Liver (tissue), 8 donors: ENCODE measurements at regions not wholly inside any gene's neighbourhood (a gene's known extent, or its start where the extent isn't known, plus 50 kb on each side); places are given as distances from the start of the nearest gene placed in this dataset.

ENCODE experiments used
- DNase-seq: peaks from one replicate; pipeline ENCODE4 v3.0.0-alpha.2; 2017; ENCODE audit warnings: low spot score
- H3K27ac ChIP-seq, 2 donors: one replicate each; pipeline ENCODE4 v1.7.0; 2013; ENCODE audit warnings: inconsistent platforms in 2 of 2, low read length in 2 of 2, control low read depth in 1 of 2, low read depth in 1 of 2, mild to moderate bottlenecking in 1 of 2
- H3K27me3 ChIP-seq, 4 donors: one replicate each; pipeline versions ENCODE4 v1.6.1 to v1.7.0; 2013; ENCODE audit warnings: low read length in 3 of 4, inconsistent platforms in 1 of 4, mild to moderate bottlenecking in 1 of 4, moderate library complexity in 1 of 4; ENCODE audit not compliant: control insufficient read depth in 4 of 4, insufficient read depth in 4 of 4
- H3K36me3 ChIP-seq, 4 donors: one replicate each; pipeline versions ENCODE4 v1.6.1 to v1.7.0; 2013; ENCODE audit warnings: low read length in 3 of 4, mild to moderate bottlenecking in 3 of 4, low read depth in 1 of 4, moderate library complexity in 1 of 4; ENCODE audit not compliant: control insufficient read depth in 4 of 4, insufficient read depth in 3 of 4
- H3K4me1 ChIP-seq, 4 donors: one replicate each; pipeline versions ENCODE4 v1.6.1 to v1.7.0; 2013; ENCODE audit warnings: low read length in 3 of 4, mild to moderate bottlenecking in 3 of 4, moderate library complexity in 1 of 4; ENCODE audit not compliant: control insufficient read depth in 4 of 4, insufficient read depth in 4 of 4
- H3K4me3 ChIP-seq, 3 donors: one replicate each; pipeline versions ENCODE4 v1.6.1 to v1.7.0; 2013; ENCODE audit warnings: low read length in 3 of 3, control low read depth in 1 of 3, low read depth in 1 of 3, mild to moderate bottlenecking in 1 of 3
- H3K9ac ChIP-seq, 2 donors: one replicate each; pipeline ENCODE4 v1.7.0; 2013; ENCODE audit warnings: low read length in 2 of 2, mild to moderate bottlenecking in 2 of 2, moderate library complexity in 2 of 2, control low read depth in 1 of 2, low read depth in 1 of 2
- H3K9me3 ChIP-seq, 4 donors: one replicate each; pipeline versions ENCODE4 v1.6.1 to v1.7.0; 2013; ENCODE audit warnings: low read length in 3 of 4; ENCODE audit not compliant: control insufficient read depth in 4 of 4
- CTCF ChIP-seq: fragments of 150-350 bp; IDR thresholded peaks from 2 replicates; pipeline ENCODE4 v1.5.1; 2017; ENCODE audit warnings: improper control_type of control experiment, low read depth, low read length; ENCODE audit not compliant: missing input control
- EGR1 ChIP-seq, 2 donors: IDR thresholded peaks; 2 replicates each; pipeline ENCODE4 v1.6.1; 2016 to 2018; ENCODE audit warnings: antibody characterized with exemption in 2 of 2, low read depth in 2 of 2
- FOXA1 ChIP-seq: IDR thresholded peaks from 2 replicates; pipeline ENCODE4 v1.6.1; 2016; ENCODE audit warnings: antibody characterized with exemption
- GABPA ChIP-seq, 2 donors: IDR thresholded peaks in 1 of 2; conservative IDR thresholded peaks in 1 of 2; 2 replicates each; pipeline ENCODE4 v1.6.1; 2016; ENCODE audit warnings: antibody characterized with exemption in 2 of 2, mild to moderate bottlenecking in 1 of 2, moderate library complexity in 1 of 2
- HNF4A ChIP-seq, 2 donors: conservative IDR thresholded peaks; 2 replicates each; pipeline ENCODE4 v1.6.1; 2016; ENCODE audit warnings: antibody characterized with exemption in 2 of 2, mild to moderate bottlenecking in 2 of 2
- HNF4G ChIP-seq: IDR thresholded peaks from 2 replicates; pipeline ENCODE4 v1.6.1; 2016; ENCODE audit warnings: antibody characterized with exemption
- JUND ChIP-seq, 2 donors: IDR thresholded peaks; 2 replicates each; pipeline ENCODE4 v1.6.1; 2016; ENCODE audit warnings: antibody characterized with exemption in 2 of 2
- NR2F2 ChIP-seq: IDR thresholded peaks from 2 replicates; pipeline ENCODE4 v1.6.1; 2016; ENCODE audit warnings: antibody characterized with exemption
- RAD21 ChIP-seq, 2 donors: IDR thresholded peaks; 2 replicates each; pipeline ENCODE4 v1.6.1; 2016; ENCODE audit warnings: antibody characterized with exemption in 2 of 2, mild to moderate bottlenecking in 2 of 2
- RXRA ChIP-seq, 2 donors: IDR thresholded peaks; 2 replicates each; pipeline ENCODE4 v1.6.1; 2017 to 2018; ENCODE audit warnings: antibody characterized with exemption in 2 of 2, mild to moderate bottlenecking in 1 of 2
- SP1 ChIP-seq: IDR thresholded peaks from 2 replicates; pipeline ENCODE4 v1.6.1; 2018; ENCODE audit warnings: antibody characterized with exemption, mild to moderate bottlenecking
- TAF1 ChIP-seq: conservative IDR thresholded peaks from 2 replicates; pipeline ENCODE4 v1.6.1; 2016; ENCODE audit warnings: antibody characterized with exemption, mild to moderate bottlenecking
- YY1 ChIP-seq: IDR thresholded peaks from 2 replicates; pipeline ENCODE4 v1.6.1; 2016; ENCODE audit warnings: antibody characterized with exemption, mild to moderate bottlenecking
- WGBS: extraction: QIAGEN DNeasy Blood & Tissue Kit; methylation state at CpG from one replicate; pipeline ENCODE4 v1.1.7; 2013; 5-methylcytosine and 5-hydroxymethylcytosine counted together
- TF ChIP-seq, protein P1 (sequence below): IDR thresholded peaks from 2 replicates; pipeline ENCODE4 v1.6.1; 2016; ENCODE audit warnings: antibody characterized with exemption, mild to moderate bottlenecking
- TF ChIP-seq, protein P2 (sequence below): IDR thresholded peaks from 2 replicates; pipeline ENCODE4 v1.6.1; 2016; ENCODE audit warnings: antibody characterized with exemption
- TF ChIP-seq, protein P3 (sequence below): IDR thresholded peaks from 2 replicates; pipeline ENCODE4 v1.6.1; 2016; ENCODE audit warnings: antibody characterized with exemption
- TF ChIP-seq, protein P4 (sequence below): IDR thresholded peaks from 2 replicates; pipeline ENCODE4 v1.6.1; 2016; ENCODE audit warnings: antibody characterized with exemption
- donor health status: healthy.
- donor health status: healthy.
- donor health status: healthy.
- donor health status: healthy.
- donor health status: healthy.

DNA sequence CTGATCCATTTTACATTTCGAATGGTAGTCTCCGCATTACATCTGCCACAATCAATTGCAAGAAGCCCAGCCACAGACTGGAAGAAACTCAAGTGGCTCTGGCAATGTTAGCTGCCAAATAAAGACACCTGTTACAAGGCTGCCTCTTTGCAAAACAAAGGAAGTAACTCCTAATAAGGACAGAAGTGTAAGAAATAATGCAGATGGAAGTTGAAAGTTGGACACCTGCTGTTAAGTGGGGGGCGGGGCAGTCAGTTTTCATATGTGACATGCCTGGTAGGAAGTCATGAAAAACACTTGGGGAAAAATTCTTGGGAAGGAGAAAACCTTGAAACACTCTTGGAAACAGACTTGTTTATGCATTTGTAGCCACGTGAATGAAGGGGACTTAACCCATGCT lies 54.1 kb upstream of the ATP2C1 start:
- no peak for TF ChIP-seq CTCF
- TF ChIP-seq HNF4A (conservative IDR thresholded peaks at IDR 0.05), result no peak
- no peak for TF ChIP-seq RAD21 (IDR thresholded peaks at IDR 0.05)
- TF ChIP-seq GABPA (IDR thresholded peaks at IDR 0.05 in 1 of 2, conservative IDR thresholded peaks at IDR 0.05 in 1 of 2), result no peak
- no peak for TF ChIP-seq RXRA (IDR thresholded peaks at IDR 0.05)
- TF ChIP-seq NR2F2, result no peak
- DNase-seq, result no peak
- 40% methylated on average over 4 of the region's 4 CpGs for WGBS

GRCh38 chr3:130841357-130841756 lies 52.5 kb upstream of the ATP2C1 start:
- H3K27ac ChIP-seq, result no peak overlapping the region
- H3K4me3 ChIP-seq, result no peak overlapping the region
- 66% methylated on average over 2 of the region's 2 CpGs for WGBS
- no peak overlapping the region for H3K9ac ChIP-seq
- no peaks in the 10 kb centered on the region for H3K36me3 ChIP-seq
- DNase-seq, result no peak
- H3K27me3 ChIP-seq, result no peaks in the 10 kb centered on the region
- TF ChIP-seq HNF4A (conservative IDR thresholded peaks at IDR 0.05) (no peak), TAF1 (no peak), CTCF (no peak), SP1 (no peak), FOXA1 (no peak), GABPA (IDR thresholded peaks at IDR 0.05 in 1 of 2, conservative IDR thresholded peaks at IDR 0.05 in 1 of 2) (no peak), RAD21 (IDR thresholded peaks at IDR 0.05) (no peak), EGR1 (IDR thresholded peaks at IDR 0.05; ENCODE audit: low read depth in 2 of 2) (no peak), YY1 (no peak), RXRA (IDR thresholded peaks at IDR 0.05) (no peak), HNF4G (no peak), JUND (IDR thresholded peaks at IDR 0.05) (no peak)
- TF ChIP-seq, protein P1, sequence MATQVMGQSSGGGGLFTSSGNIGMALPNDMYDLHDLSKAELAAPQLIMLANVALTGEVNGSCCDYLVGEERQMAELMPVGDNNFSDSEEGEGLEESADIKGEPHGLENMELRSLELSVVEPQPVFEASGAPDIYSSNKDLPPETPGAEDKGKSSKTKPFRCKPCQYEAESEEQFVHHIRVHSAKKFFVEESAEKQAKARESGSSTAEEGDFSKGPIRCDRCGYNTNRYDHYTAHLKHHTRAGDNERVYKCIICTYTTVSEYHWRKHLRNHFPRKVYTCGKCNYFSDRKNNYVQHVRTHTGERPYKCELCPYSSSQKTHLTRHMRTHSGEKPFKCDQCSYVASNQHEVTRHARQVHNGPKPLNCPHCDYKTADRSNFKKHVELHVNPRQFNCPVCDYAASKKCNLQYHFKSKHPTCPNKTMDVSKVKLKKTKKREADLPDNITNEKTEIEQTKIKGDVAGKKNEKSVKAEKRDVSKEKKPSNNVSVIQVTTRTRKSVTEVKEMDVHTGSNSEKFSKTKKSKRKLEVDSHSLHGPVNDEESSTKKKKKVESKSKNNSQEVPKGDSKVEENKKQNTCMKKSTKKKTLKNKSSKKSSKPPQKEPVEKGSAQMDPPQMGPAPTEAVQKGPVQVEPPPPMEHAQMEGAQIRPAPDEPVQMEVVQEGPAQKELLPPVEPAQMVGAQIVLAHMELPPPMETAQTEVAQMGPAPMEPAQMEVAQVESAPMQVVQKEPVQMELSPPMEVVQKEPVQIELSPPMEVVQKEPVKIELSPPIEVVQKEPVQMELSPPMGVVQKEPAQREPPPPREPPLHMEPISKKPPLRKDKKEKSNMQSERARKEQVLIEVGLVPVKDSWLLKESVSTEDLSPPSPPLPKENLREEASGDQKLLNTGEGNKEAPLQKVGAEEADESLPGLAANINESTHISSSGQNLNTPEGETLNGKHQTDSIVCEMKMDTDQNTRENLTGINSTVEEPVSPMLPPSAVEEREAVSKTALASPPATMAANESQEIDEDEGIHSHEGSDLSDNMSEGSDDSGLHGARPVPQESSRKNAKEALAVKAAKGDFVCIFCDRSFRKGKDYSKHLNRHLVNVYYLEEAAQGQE, result no peak
- TF ChIP-seq, protein P2, sequence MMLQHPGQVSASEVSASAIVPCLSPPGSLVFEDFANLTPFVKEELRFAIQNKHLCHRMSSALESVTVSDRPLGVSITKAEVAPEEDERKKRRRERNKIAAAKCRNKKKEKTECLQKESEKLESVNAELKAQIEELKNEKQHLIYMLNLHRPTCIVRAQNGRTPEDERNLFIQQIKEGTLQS, result no peak
- TF ChIP-seq, protein P3, sequence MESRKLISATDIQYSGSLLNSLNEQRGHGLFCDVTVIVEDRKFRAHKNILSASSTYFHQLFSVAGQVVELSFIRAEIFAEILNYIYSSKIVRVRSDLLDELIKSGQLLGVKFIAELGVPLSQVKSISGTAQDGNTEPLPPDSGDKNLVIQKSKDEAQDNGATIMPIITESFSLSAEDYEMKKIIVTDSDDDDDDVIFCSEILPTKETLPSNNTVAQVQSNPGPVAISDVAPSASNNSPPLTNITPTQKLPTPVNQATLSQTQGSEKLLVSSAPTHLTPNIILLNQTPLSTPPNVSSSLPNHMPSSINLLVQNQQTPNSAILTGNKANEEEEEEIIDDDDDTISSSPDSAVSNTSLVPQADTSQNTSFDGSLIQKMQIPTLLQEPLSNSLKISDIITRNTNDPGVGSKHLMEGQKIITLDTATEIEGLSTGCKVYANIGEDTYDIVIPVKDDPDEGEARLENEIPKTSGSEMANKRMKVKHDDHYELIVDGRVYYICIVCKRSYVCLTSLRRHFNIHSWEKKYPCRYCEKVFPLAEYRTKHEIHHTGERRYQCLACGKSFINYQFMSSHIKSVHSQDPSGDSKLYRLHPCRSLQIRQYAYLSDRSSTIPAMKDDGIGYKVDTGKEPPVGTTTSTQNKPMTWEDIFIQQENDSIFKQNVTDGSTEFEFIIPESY, result no peak
- TF ChIP-seq, protein P4, sequence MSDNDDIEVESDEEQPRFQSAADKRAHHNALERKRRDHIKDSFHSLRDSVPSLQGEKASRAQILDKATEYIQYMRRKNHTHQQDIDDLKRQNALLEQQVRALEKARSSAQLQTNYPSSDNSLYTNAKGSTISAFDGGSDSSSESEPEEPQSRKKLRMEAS, result no peak
- no peaks in the 10 kb centered on the region for H3K9me3 ChIP-seq
- H3K4me1 ChIP-seq, result no peaks in the 10 kb centered on the region

More for the DNA sequence above, 54.1 kb upstream of the ATP2C1 start:
- no peaks in the 10 kb centered on the region for H3K36me3 ChIP-seq
- H3K27me3 ChIP-seq, result no peaks in the 10 kb centered on the region
- no peak overlapping the region for H3K27ac ChIP-seq
- no peak overlapping the region for H3K9ac ChIP-seq
- no peaks in the 10 kb centered on the region for H3K4me1 ChIP-seq
- no peak overlapping the region for H3K4me3 ChIP-seq
- no peaks in the 10 kb centered on the region for H3K9me3 ChIP-seq
